OCI-LY3 (cell line): ENCODE measurements at regions not wholly inside any gene's neighbourhood (a gene's known extent, or its start where the extent isn't known, plus 50 kb on each side); places are given as distances from the start of the nearest gene placed in this dataset.

Source experiments
- CTCF ChIP-seq: fragments of 200-600, 300-600 bp; sonication (generic); IDR thresholded peaks from 2 replicates; pipeline ENCODE4 v1.5.1; 2014; ENCODE audit warnings: antibody characterized with exemption, low read length, low read depth
- EZH2phosphoT487 ChIP-seq: fragments of 200-600 bp; shearing (Covaris generic); IDR thresholded peaks from 2 replicates; pipeline ENCODE4 v1.6.1; 2018; ENCODE audit warnings: antibody characterized with exemption, mixed run types, low read depth

- no peak for TF ChIP-seq CTCF
- no peak for TF ChIP-seq EZH2phosphoT487
Observed at GRCh38 chr14:104403421-104404220, 175.9 kb upstream of the C14orf180 start.
